ENCODE measurements at regions not wholly inside any gene's neighbourhood (a gene's known extent, or its start where the extent isn't known, plus 50 kb on each side); places are given as distances from the start of the nearest gene placed in this dataset.
"Not testable (repeated sequence)": the region's sequence is repeated elsewhere in the genome, so short reads cannot be mapped to it uniquely, and the experiment has no call there.

DNA sequence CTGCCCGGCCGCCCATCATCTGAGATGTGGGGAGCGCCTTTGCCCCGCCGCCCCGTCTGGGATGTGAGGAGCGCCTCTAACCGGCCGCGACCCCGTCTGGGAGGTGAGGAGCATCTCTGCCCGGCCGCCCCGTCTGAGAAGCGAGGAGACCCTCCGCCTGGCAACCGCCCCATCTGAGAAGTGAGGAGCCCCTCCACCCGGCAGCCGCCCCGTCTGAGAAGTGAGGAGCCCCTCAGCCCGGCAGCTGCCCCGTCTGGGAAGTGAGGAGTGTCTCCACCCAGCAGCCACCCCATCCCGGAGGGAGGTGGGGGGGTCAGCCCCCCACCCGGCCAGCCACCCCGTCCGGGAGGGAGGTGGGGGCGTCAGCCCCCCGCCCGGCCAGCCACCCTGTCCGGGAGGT, 170.7 kb downstream of the TENT5D start:
- H3K9me3 ChIP-seq (ENCODE audit: insufficient read depth in 2 of 2, low read depth in 1 of 2, low read length in 1 of 2); CTCF ChIA-PET (ENCODE audit: partially characterized antibody): not testable (repeated sequence)
- WGBS, 2 experiments (ENCODE audit: extremely low coverage in 1 of 2, insufficient coverage in 1 of 2, insufficient read length in 1 of 2, insufficient replicate concordance in 2 of 2, low coverage in 1 of 2, low lambda C conversion rate in 2 of 2, missing lambda C conversion rate in 1 of 2), result no CpG with 5 or more reads among the region's 30 CpGs

More for the DNA sequence above, 170.7 kb downstream of the TENT5D start:
- H3K4ac ChIP-seq (replicated peaks; ENCODE audit: insufficient read length, low read depth, low read length); H2AK5ac ChIP-seq (ENCODE audit: low read depth, low read length); H4K8ac ChIP-seq (ENCODE audit: extremely low read depth, insufficient read depth, low read length); H3K14ac ChIP-seq (ENCODE audit: insufficient read length); H3K79me1 ChIP-seq (ENCODE audit: low read depth, low read length); H3K4me3 ChIP-seq (ENCODE audit: extremely low read depth in 1 of 4, insufficient read depth in 2 of 4, low read depth in 3 of 4, low read length in 4 of 4); H3K56ac ChIP-seq (replicated peaks; ENCODE audit: insufficient read length, low read depth, low read length); H2BK120ac ChIP-seq (replicated peaks; ENCODE audit: low read depth, low read length); H2AFZ ChIP-seq (ENCODE audit: low read length); H4K20me1 ChIP-seq (replicated peaks in 1 of 2; ENCODE audit: control insufficient read depth in 1 of 2, insufficient read depth in 2 of 2, low read length in 2 of 2); H3K4me2 ChIP-seq (ENCODE audit: insufficient read depth in 1 of 2, low read depth in 2 of 2, low read length in 2 of 2); DNase-seq (ENCODE audit: low read depth in 1 of 2, low spot score in 2 of 2); H3K4me1 ChIP-seq (replicated peaks in 1 of 4; ENCODE audit: control insufficient read depth in 3 of 4, insufficient read depth in 4 of 4, low read length in 3 of 4); H3K23me2 ChIP-seq (ENCODE audit: low read depth, low read length); H3K18ac ChIP-seq (ENCODE audit: extremely low read depth, low read length); H2BK20ac ChIP-seq (ENCODE audit: low read length); H3K9ac ChIP-seq (replicated peaks in 1 of 4; ENCODE audit: extremely low read depth in 1 of 4, low read depth in 3 of 4, low read length in 3 of 4); H2BK12ac ChIP-seq (ENCODE audit: low read depth, low read length); H2BK5ac ChIP-seq (ENCODE audit: low read depth, low read length); H3K79me2 ChIP-seq (ENCODE audit: control insufficient read depth in 1 of 2, insufficient read depth in 2 of 2, low read length in 2 of 2); H3K27ac ChIP-seq (ENCODE audit: low read depth, low read length); H4K5ac ChIP-seq (ENCODE audit: insufficient read length, low read depth, low read length); POLR2A ChIA-PET (ENCODE audit: partially characterized antibody); H4K91ac ChIP-seq (replicated peaks; ENCODE audit: insufficient read length, low read length); FAIRE-seq; H3K36me3 ChIP-seq (ENCODE audit: control insufficient read depth in 2 of 4, insufficient read depth in 4 of 4, low read length in 3 of 4); H2BK15ac ChIP-seq (ENCODE audit: low read length); H3K27me3 ChIP-seq (replicated peaks in 1 of 4; ENCODE audit: control insufficient read depth in 3 of 4, extremely low read depth in 1 of 4, insufficient read depth in 3 of 4, low read length in 3 of 4); H3K23ac ChIP-seq (ENCODE audit: insufficient read length): not testable (repeated sequence)

Data from H1 (cell line).